MCF 10A (cell line): ENCODE measurements at regions not wholly inside any gene's neighbourhood (a gene's known extent, or its start where the extent isn't known, plus 50 kb on each side); places are given as distances from the start of the nearest gene placed in this dataset.

Source experiments
- BruUV-seq: library from RNA; stranded (reverse); fragments of 400-500 nt; replicated peaks from 2 replicates; lab custom pipeline; 2021; lab: Mats Ljungman, UMichigan
- CTCF ChIA-PET: fragments of 300-600 bp; sonication (Branson Sonifier 250); formaldehyde crosslinking; extraction: SDS; loops from one replicate; lab custom pipeline; 2021; ENCODE audit warnings: antibody characterized with exemption, inconsistent platforms; lab: Yijun Ruan, JAX
- POLR2A ChIA-PET: fragments of 300-600, 350-650 bp; sonication (Branson Sonifier 250); formaldehyde crosslinking; extraction: SDS; loops from one replicate; lab custom pipeline; 2020; ENCODE audit warnings: antibody characterized with exemption, inconsistent platforms; lab: Yijun Ruan, JAX
- DNase-seq: peaks from one replicate; pipeline ENCODE4 v3.0.0-alpha.2; 2018; ENCODE audit not compliant: unreplicated experiment
- H3K27ac Mint-ChIP-seq: one replicate; pipeline ENCODE4 v1.8.0; 2022; ENCODE audit warnings: mild to moderate bottlenecking, low read depth, mixed read lengths; ENCODE audit not compliant: unreplicated experiment
- H3K27me3 Mint-ChIP-seq: one replicate; pipeline ENCODE4 v1.8.0; 2022; ENCODE audit warnings: mixed read lengths; ENCODE audit not compliant: insufficient read depth, unreplicated experiment
- H3K36me3 Mint-ChIP-seq: one replicate; pipeline ENCODE4 v1.8.0; 2022; ENCODE audit warnings: mild to moderate bottlenecking, moderate library complexity, mixed read lengths; ENCODE audit not compliant: insufficient read depth, unreplicated experiment
- H3K4me1 Mint-ChIP-seq: one replicate; pipeline ENCODE4 v1.8.0; 2022; ENCODE audit warnings: mixed read lengths; ENCODE audit not compliant: insufficient read depth, unreplicated experiment
- H3K4me3 Mint-ChIP-seq: one replicate; pipeline ENCODE4 v1.8.0; 2022; ENCODE audit warnings: mild to moderate bottlenecking, moderate library complexity, mixed read lengths; ENCODE audit not compliant: unreplicated experiment
- H3K9me3 Mint-ChIP-seq: one replicate; pipeline ENCODE4 v1.8.0; 2022; ENCODE audit warnings: mixed read lengths; ENCODE audit not compliant: unreplicated experiment
- intact Hi-C: fragments of 100-400 bp; cut with micrococcal nuclease; formaldehyde crosslinking; loops from 2 replicates; pipeline ENCODE4 v1.14.1; 2022
- TF ChIP-seq, protein P1 (sequence below): fragments of 200-600 bp; IDR thresholded peaks from one replicate; pipeline ENCODE4 v1.8.0; 2022; ENCODE audit warnings: antibody characterized with exemption, mild to moderate bottlenecking; ENCODE audit not compliant: unreplicated experiment

DNA sequence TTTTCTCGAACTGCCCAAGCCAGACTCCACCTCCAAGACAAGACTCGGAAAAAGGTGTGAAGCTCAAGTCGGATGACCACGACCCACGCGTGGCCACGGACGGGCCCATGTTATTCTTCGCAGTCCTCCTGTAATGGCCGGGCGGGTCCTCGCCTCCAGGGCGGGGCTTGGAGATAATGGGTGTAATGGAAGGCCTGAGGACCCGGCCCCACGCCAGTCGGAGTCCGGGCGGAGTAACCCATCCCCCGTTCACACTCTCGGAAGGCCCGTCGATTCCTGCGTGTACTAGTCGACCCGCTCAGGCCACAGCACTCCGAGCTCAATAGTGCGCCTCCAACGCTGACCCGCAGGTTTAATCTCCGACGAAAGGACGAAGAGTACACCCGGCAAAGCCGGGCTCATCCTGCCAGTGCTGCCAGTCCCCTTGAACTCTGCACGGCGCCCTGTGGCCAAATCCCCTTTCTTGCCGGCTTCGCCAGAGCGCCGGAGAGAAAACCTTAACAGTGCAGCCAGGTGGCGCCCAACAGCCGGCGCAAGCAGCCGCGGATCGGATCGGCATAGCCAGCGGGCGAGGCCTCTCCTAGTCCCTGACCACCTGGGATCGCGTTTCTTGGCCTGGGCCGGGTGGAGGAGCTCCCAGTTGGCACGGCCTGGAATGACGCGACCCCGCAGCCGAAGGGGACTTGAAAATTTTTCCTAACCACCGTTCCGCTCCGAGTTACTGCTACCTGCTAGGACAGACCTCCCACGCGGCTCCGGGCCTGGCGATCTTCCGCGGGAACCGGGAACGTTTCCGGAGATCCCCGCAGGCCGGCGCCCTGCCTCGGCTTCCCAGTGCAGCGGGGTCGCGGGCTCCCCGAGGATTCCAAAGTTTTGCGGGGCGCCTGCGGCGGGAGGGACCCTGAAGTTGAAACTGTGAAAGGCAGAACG is 762.0 kb downstream of the KCNJ18 start:
- no peak for DNase-seq
- Mint-ChIP-seq H3K4me3 (no peak overlapping the region), H3K4me1 (no peaks in the 10 kb centered on the region), H3K27ac (no peak overlapping the region), H3K9me3 (peaks cover 31% of the 10 kb centered on the region), H3K36me3 (no peaks in the 10 kb centered on the region), H3K27me3 (no peaks in the 10 kb centered on the region)
- ChIA-PET POLR2A (no interaction called here), CTCF (no interaction called here)
- TF ChIP-seq, protein P1, sequence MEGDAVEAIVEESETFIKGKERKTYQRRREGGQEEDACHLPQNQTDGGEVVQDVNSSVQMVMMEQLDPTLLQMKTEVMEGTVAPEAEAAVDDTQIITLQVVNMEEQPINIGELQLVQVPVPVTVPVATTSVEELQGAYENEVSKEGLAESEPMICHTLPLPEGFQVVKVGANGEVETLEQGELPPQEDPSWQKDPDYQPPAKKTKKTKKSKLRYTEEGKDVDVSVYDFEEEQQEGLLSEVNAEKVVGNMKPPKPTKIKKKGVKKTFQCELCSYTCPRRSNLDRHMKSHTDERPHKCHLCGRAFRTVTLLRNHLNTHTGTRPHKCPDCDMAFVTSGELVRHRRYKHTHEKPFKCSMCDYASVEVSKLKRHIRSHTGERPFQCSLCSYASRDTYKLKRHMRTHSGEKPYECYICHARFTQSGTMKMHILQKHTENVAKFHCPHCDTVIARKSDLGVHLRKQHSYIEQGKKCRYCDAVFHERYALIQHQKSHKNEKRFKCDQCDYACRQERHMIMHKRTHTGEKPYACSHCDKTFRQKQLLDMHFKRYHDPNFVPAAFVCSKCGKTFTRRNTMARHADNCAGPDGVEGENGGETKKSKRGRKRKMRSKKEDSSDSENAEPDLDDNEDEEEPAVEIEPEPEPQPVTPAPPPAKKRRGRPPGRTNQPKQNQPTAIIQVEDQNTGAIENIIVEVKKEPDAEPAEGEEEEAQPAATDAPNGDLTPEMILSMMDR: no peak
- no TSS peak for BruUV-seq
- intact Hi-C loops: no loop called here

GRCh38 chr17:22459331-22459952 is 767.1 kb downstream of the KCNJ18 start:
- ChIA-PET CTCF (no interaction called here), POLR2A (no interaction called here)
- H3K36me3 Mint-ChIP-seq: no peaks in the 10 kb centered on the region
- no peak overlapping the region for H3K27ac Mint-ChIP-seq
- no peaks in the 10 kb centered on the region for H3K27me3 Mint-ChIP-seq
- BruUV-seq: no TSS peak
- no peak for DNase-seq
- H3K9me3 Mint-ChIP-seq: peaks cover 39% of the 10 kb centered on the region
- TF ChIP-seq, protein P1: no peak
- intact Hi-C loops: no loop called here
- H3K4me3 Mint-ChIP-seq: no peak overlapping the region
- H3K4me1 Mint-ChIP-seq: no peaks in the 10 kb centered on the region

DNA sequence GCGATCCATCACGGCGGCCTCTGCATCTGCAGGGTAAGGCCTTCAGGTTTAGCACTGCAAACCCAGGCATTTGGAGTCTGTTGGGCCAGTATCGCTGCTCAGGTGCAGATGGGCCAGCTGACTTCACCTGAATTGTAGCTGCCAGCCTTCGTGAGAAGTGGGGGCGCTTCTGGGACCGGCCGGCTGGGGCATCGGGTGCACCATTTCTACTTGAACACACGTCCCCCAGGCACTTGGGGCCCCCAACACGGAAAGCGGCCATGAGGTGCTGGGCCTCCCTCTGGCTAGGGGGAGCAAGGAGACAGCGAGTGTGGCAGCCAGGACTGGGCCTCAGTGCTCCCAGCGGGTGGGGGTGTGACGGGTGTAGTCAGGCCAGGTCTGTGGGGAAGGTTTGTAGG is 767.6 kb downstream of the KCNJ18 start:
- TF ChIP-seq, protein P1: no peak
- ChIA-PET CTCF (no interaction called here), POLR2A (no interaction called here)
- Mint-ChIP-seq H3K9me3 (peaks cover 37% of the 10 kb centered on the region), H3K4me1 (no peaks in the 10 kb centered on the region), H3K36me3 (no peaks in the 10 kb centered on the region), H3K27me3 (no peaks in the 10 kb centered on the region), H3K27ac (no peak overlapping the region), H3K4me3 (no peak overlapping the region)
- BruUV-seq: no TSS peak
- intact Hi-C loops: no loop called here
- no peak for DNase-seq

GRCh38 chr17:22460461-22461063 is 768.2 kb downstream of the KCNJ18 start:
- ChIA-PET POLR2A (no interaction called here), CTCF (no interaction called here)
- Mint-ChIP-seq H3K36me3 (no peaks in the 10 kb centered on the region), H3K4me1 (no peaks in the 10 kb centered on the region), H3K27me3 (no peaks in the 10 kb centered on the region), H3K9me3 (peaks cover 33% of the 10 kb centered on the region), H3K4me3 (no peak overlapping the region), H3K27ac (no peak overlapping the region)
- TF ChIP-seq, protein P1: no peak
- DNase-seq: no peak
- intact Hi-C loops: no loop called here
- no TSS peak for BruUV-seq
